ENCODE measurements at regions not wholly inside any gene's neighbourhood (a gene's known extent, or its start where the extent isn't known, plus 50 kb on each side); places are given as distances from the start of the nearest gene placed in this dataset.

DNA sequence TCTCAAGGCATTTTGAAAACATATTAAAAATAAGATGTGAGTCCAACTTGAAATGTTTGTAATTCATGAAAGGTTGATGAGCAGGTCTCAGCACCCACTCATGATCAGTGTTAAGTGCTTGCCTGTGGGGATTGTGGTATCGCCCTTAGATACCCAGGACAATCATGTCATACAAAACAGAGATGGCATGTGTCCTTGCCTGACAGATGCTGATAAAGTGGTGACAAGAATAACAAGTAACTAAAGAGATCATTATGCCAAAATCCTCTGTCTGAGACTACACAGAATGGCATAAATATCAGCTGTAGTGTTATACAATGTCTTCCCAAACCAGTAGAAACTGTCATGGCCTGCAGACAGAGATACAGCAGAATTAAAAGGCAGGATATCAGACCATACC is 930.3 kb downstream of the SUCLG1 start:
- Histone ChIP-seq H3K27me3 (no peaks in the 10 kb centered on the region), H4K20me1 (no peaks in the 10 kb centered on the region), H3K9me3 (no peaks in the 10 kb centered on the region), H3K27ac (no peak overlapping the region), H3K4me2 (no peak overlapping the region), H3K9ac (no peak overlapping the region), H3K4me1 (no peaks in the 10 kb centered on the region), H3K4me3 (no peak overlapping the region), H3K36me3 (no peaks in the 10 kb centered on the region)
- no peak for TF ChIP-seq Cebpa-rat (IDR thresholded peaks at IDR 0.05)

DNA sequence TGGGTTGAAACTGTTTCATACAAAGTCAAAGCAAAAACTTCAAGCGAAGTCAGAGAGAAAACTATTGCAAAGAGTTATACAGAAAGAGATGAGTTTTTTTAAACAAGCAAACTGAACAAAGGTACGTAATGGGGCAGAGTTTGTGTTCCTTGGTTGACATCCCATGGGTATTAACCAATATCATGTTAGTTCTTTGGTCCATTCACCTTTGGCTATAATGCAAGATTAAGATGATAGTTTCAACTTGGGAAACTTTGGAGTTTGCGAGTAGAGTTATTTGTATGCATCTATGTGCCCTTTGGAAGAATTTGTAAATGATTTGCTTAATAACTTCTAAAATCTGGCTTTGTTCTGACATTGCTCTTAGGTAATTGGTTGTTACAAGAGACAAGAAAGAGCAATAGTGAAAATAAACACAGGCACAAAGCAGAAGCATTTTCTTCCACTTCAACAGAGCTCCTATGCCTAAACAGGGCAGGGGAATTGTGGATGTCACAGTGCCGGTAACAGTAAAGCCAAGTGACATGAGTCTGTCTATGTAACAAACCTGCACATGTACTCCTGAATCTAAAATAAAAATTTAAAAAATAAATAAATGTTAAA is 936.1 kb downstream of the SUCLG1 start:
- Histone ChIP-seq H3K9me3 (peaks cover 8% of the 10 kb centered on the region), H3K27me3 (no peaks in the 10 kb centered on the region), H3K4me3 (no peak overlapping the region), H3K27ac (no peak overlapping the region), H3K4me2 (no peak overlapping the region), H4K20me1 (no peaks in the 10 kb centered on the region), H3K9ac (no peak overlapping the region), H3K36me3 (no peaks in the 10 kb centered on the region), H3K4me1 (no peaks in the 10 kb centered on the region)
- TF ChIP-seq Cebpa-rat (IDR thresholded peaks at IDR 0.05) = no peak

DNA sequence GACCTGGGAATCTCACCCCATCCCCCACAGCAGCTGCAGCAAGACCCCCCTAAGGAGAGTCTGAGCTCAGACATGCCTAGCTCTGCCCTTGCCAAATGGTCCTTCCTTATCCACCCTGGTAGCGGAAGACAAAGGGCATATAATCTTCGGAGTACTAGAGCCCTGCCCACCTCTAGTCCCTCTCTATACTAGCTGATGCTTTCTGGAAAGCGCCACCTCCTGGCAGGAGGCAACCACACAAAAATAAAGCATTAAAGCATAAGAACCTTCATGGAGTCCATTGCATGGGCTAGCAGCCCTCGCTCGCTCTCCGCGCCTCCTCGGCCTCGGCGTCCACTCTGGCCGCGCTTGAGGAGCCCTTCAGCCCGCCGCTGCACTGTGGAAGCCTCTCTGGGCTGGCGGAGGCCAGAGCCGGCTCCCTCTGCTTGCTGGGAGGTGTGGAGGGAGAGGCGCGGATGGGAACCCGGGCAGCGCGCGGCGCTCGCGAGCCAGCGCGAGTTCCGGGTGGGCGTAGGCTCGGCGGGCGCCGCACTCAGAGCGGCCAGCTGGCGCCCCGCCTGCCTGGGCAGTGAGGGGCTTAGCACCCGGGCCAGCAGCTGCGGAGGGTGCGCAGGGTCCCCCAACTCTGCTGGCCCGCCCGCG is 941.2 kb downstream of the SUCLG1 start:
- H3K4me1 ChIP-seq = no peaks in the 10 kb centered on the region
- H4K20me1 ChIP-seq = no peaks in the 10 kb centered on the region
- H3K27me3 ChIP-seq = no peaks in the 10 kb centered on the region
- no peak overlapping the region for H3K27ac ChIP-seq
- H3K9me3 ChIP-seq = peaks cover 14% of the 10 kb centered on the region
- no peaks in the 10 kb centered on the region for H3K36me3 ChIP-seq
- H3K9ac ChIP-seq = no peak overlapping the region
- H3K4me2 ChIP-seq = no peak overlapping the region
- TF ChIP-seq Cebpa-rat (IDR thresholded peaks at IDR 0.05) = no peak
- H3K4me3 ChIP-seq = no peak overlapping the region

DNA sequence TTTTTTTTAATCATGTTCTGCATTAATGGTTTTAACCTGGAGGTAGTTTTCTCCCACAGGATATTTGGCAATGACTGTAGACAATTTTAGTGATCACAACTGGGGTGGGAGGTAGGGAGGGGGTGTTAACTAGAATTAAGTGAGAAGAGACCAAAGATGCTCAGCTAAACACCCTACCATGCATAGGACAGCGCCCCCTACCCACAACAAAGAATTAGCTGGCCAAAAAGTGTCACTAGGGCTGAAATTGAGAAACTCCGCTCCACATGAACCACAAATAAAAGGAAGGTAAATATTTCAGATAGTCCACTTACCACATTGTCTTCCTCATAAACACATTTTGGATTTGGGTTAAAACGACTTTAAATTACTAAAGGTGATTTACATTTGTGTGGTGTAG is 942.6 kb downstream of the SUCLG1 start:
- H3K27me3 ChIP-seq = no peaks in the 10 kb centered on the region
- no peak overlapping the region for H3K27ac ChIP-seq
- no peaks in the 10 kb centered on the region for H4K20me1 ChIP-seq
- H3K36me3 ChIP-seq = no peaks in the 10 kb centered on the region
- no peak overlapping the region for H3K9ac ChIP-seq
- no peaks in the 10 kb centered on the region for H3K4me1 ChIP-seq
- no peak overlapping the region for H3K4me3 ChIP-seq
- H3K4me2 ChIP-seq = no peak overlapping the region
- peaks cover 14% of the 10 kb centered on the region for H3K9me3 ChIP-seq
- no peak for TF ChIP-seq Cebpa-rat (IDR thresholded peaks at IDR 0.05)

DNA sequence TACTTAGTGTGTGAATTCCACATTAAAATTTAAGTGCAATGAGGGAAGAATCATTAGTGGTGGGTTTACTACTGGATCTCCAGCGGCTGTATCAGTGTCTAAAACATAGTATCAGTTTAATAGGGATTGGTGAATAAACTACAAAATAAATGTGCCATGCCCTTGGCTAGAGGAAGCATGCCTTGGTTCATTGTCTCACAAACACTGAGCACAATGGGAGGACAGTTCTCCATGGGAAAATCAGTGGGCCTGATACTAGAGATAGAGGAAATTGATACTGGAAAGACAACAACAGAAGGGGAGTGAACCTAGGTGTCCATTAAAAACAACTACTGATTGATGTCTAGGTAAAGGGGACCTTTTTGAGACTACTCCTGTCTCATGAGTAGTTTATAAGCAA is 971.6 kb downstream of the SUCLG1 start:
- Histone ChIP-seq H3K36me3 (no peaks in the 10 kb centered on the region), H3K4me2 (no peak overlapping the region), H3K9ac (no peak overlapping the region), H3K9me3 (no peaks in the 10 kb centered on the region), H4K20me1 (no peaks in the 10 kb centered on the region), H3K27ac (no peak overlapping the region), H3K4me1 (peaks cover 11% of the 10 kb centered on the region; the same call in 1 of the 2 replicates), H3K27me3 (no peaks in the 10 kb centered on the region), H3K4me3 (no peak overlapping the region)
- no peak for TF ChIP-seq Cebpa-rat (IDR thresholded peaks at IDR 0.05)

DNA sequence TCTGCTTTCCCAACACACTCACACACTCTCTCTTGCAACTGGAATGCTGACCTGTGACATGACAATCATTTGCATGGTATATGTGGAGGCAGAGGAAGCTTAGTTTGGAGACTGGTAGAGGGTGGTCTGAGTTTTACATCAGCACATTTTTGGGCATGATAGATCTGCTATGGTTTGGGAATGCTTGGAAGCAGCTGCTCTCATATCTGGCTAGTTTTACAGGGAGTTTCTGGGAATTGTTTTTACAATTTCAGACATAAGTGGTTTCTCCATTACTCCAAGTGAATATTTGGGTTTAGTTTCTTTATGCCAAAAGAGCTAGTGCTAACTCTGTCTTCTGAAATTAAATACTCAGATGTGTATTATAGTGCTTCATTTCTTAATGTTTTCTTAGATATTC is 977.6 kb downstream of the SUCLG1 start:
- no peak overlapping the region for H3K9ac ChIP-seq
- no peaks in the 10 kb centered on the region for H3K9me3 ChIP-seq

DNA sequence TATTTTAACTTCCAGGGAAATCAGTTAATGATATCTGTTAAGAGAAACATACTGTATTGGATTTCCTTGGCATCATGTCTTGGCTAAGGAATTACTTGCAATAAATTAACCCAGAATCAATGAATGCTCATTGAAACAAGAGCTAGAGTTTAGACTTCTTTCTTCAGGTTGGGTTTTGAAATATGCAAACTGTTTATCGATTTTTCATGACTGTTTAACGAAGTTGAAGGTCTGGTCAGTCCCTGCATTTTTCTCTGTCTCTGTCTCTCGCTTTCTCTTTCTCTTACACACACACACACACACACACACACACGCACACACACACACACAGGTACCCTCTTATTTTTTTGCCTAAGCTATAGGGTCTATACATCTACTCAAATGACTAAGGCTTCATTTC is 981.0 kb downstream of the SUCLG1 start:
- Histone ChIP-seq H4K20me1 (no peaks in the 10 kb centered on the region), H3K9me3 (no peaks in the 10 kb centered on the region), H3K36me3 (no peaks in the 10 kb centered on the region), H3K4me1 (no peaks in the 10 kb centered on the region), H3K4me2 (no peak overlapping the region), H3K4me3 (no peak overlapping the region), H3K27ac (no peak overlapping the region), H3K27me3 (no peaks in the 10 kb centered on the region), H3K9ac (no peak overlapping the region)
- TF ChIP-seq Cebpa-rat (IDR thresholded peaks at IDR 0.05) = no peak

More for the DNA sequence above, 977.6 kb downstream of the SUCLG1 start:
- Histone ChIP-seq H3K27me3 (no peaks in the 10 kb centered on the region), H3K4me2 (no peak overlapping the region), H3K4me3 (no peak overlapping the region), H3K4me1 (peaks cover 11% of the 10 kb centered on the region; the same call in 1 of the 2 replicates), H3K36me3 (no peaks in the 10 kb centered on the region), H4K20me1 (no peaks in the 10 kb centered on the region), H3K27ac (no peak overlapping the region)
- no peak for TF ChIP-seq Cebpa-rat (IDR thresholded peaks at IDR 0.05)

DNA sequence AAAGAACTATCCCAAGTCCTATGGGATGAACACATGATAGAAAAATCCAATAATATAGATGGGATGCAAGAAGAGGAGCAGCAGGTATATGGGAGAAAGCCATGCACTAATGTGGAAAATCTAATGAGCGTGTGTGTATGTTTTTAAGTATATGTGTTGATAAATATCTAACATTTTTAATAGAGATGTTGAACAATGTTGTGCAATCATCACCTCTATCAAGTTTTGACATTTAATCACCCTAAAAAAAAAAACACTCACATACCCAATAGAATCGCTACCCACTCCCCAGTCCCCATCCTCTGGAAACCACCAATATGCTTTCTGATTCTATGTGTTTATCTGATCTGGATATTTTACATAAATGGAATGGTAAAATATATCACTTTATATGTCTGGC is 983.7 kb downstream of the SUCLG1 start:
- Histone ChIP-seq H3K9me3 (no peaks in the 10 kb centered on the region), H3K4me2 (no peak overlapping the region), H4K20me1 (no peaks in the 10 kb centered on the region), H3K27me3 (no peaks in the 10 kb centered on the region), H3K4me3 (no peak overlapping the region), H3K36me3 (no peaks in the 10 kb centered on the region), H3K27ac (no peak overlapping the region), H3K9ac (no peak overlapping the region), H3K4me1 (no peaks in the 10 kb centered on the region)
- no peak; the same call in 1 of the 2 replicates for TF ChIP-seq Cebpa-rat (IDR thresholded peaks at IDR 0.05)

DNA sequence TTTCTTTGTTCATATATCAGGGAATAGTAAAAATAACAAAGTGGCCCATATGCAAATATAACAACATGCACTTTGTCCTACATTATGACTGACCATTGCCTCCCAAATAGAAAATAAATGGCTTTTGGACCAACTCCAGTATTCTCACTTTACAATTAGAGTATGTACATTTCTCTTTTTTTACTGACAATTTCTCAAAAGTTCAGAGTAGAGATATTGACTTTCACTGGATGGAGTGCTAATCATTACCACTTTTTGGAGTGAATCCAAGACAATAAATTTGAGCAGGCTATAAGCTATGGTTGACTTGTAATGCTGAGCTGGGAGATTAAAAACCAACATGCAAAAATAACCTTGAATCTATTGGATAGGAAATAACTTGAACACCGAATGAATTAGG is 987.4 kb downstream of the SUCLG1 start:
- no peak for TF ChIP-seq Cebpa-rat (IDR thresholded peaks at IDR 0.05)
- H3K36me3 ChIP-seq = no peaks in the 10 kb centered on the region

DNA sequence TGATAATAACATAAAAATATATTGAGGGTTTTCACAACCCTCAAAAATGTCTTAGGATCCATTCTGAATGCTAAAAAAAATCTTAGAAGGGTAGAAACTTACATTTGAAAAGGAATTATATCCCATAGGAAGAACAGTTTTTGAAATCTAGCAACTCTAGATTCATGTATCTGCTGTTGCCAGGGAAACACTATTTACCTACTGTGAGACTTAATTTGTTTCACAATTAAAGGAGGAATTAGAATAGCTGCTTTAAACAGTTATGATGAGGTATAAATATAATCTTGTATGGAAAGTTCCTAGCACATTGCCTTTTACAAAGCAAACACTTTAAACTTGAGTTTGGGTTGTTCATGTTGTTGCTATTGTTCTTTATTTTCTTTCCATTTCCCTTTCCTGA is 988.2 kb downstream of the SUCLG1 start:
- Histone ChIP-seq H3K27ac (no peak overlapping the region), H4K20me1 (no peaks in the 10 kb centered on the region), H3K4me3 (no peak overlapping the region), H3K9ac (no peak overlapping the region), H3K9me3 (no peaks in the 10 kb centered on the region), H3K36me3 (no peaks in the 10 kb centered on the region), H3K4me1 (no peaks in the 10 kb centered on the region), H3K27me3 (no peaks in the 10 kb centered on the region), H3K4me2 (no peak overlapping the region)
- no peak for TF ChIP-seq Cebpa-rat (IDR thresholded peaks at IDR 0.05)

More for the DNA sequence above, 987.4 kb downstream of the SUCLG1 start:
- Histone ChIP-seq H3K9me3 (no peaks in the 10 kb centered on the region), H3K4me1 (no peaks in the 10 kb centered on the region), H3K4me3 (no peak overlapping the region), H3K4me2 (no peak overlapping the region), H3K27ac (no peak overlapping the region), H3K27me3 (no peaks in the 10 kb centered on the region), H4K20me1 (no peaks in the 10 kb centered on the region), H3K9ac (no peak overlapping the region)
